CD14-positive monocyte (primary cell): ENCODE measurements at regions not wholly inside any gene's neighbourhood (a gene's known extent, or its start where the extent isn't known, plus 50 kb on each side); places are given as distances from the start of the nearest gene placed in this dataset.

Source experiments
- DNase-seq, 3 donors: peaks; one replicate each; pipeline ENCODE4 v3.0.0-alpha.2; 2011 to 2022
- H2AFZ ChIP-seq: 2 replicates; pipeline ENCODE4 v1.6.0; 2012; ENCODE audit warnings: mild to moderate bottlenecking, low read depth, low read length, inconsistent platforms; ENCODE audit not compliant: insufficient read depth, poor library complexity, severe bottlenecking
- H3K27ac ChIP-seq, 2 donors: 1 replicate in 1 of 2; 2 replicates in 1 of 2; pipeline ENCODE4 v1.5.1; 2012 to 2013; ENCODE audit warnings: low read length in 2 of 2, control low read depth in 1 of 2, inconsistent platforms in 1 of 2, low read depth in 1 of 2, mild to moderate bottlenecking in 1 of 2
- H3K27me3 ChIP-seq, 2 donors: one replicate each; pipeline versions ENCODE4 v1.6.0 to v1.6.1; 2011 to 2013; ENCODE audit warnings: low read length in 2 of 2; ENCODE audit not compliant: control insufficient read depth in 2 of 2, insufficient read depth in 2 of 2
- H3K36me3 ChIP-seq, 2 donors: replicated peaks in 1 of 2; 1 replicate in 1 of 2; 2 replicates in 1 of 2; pipeline versions ENCODE4 v1.5.1 to v1.6.1; 2012 to 2013; ENCODE audit warnings: low read length in 2 of 2, control low read depth in 1 of 2, inconsistent platforms in 1 of 2, mild to moderate bottlenecking in 1 of 2; ENCODE audit not compliant: insufficient read depth in 2 of 2, control insufficient read depth in 1 of 2
- H3K4me1 ChIP-seq, 2 donors: 1 replicate in 1 of 2; 2 replicates in 1 of 2; pipeline versions ENCODE4 v1.5.1 to v1.6.1; 2012 to 2013; ENCODE audit warnings: low read length in 2 of 2, control low read depth in 1 of 2, inconsistent platforms in 1 of 2, mild to moderate bottlenecking in 1 of 2, moderate library complexity in 1 of 2; ENCODE audit not compliant: insufficient read depth in 2 of 2, control insufficient read depth in 1 of 2
- H3K4me2 ChIP-seq: replicated peaks from 2 replicates; pipeline ENCODE3; 2012; ENCODE audit warnings: low read length, moderate library complexity, mild to moderate bottlenecking; ENCODE audit not compliant: poor library complexity, severe bottlenecking; ENCODE audit errors: extremely low read depth
- H3K4me3 ChIP-seq, 3 experiments: fragments of 200-600 bp in 1 of 3; sonication (generic) in 1 of 3; replicated peaks in 1 of 3; 1 replicate in 2 of 3; 2 replicates in 1 of 3; pipeline ENCODE4 v1.5.1; 2011 to 2013; ENCODE audit warnings: low read length in 3 of 3, mild to moderate bottlenecking in 3 of 3, control low read depth in 2 of 3, low read depth in 2 of 3, inconsistent platforms in 1 of 3, moderate library complexity in 1 of 3
- H3K79me2 ChIP-seq: 2 replicates; pipeline ENCODE4 v1.6.0; 2012; ENCODE audit warnings: mild to moderate bottlenecking, control low read depth, inconsistent platforms, low read length, moderate library complexity; ENCODE audit not compliant: insufficient read depth
- H3K9ac ChIP-seq: 2 replicates; pipeline ENCODE4 v1.6.0; 2017; ENCODE audit warnings: low read length, mild to moderate bottlenecking; ENCODE audit not compliant: insufficient read depth, poor library complexity, severe bottlenecking
- H3K9me3 ChIP-seq, 2 donors: replicated peaks in 1 of 2; 1 replicate in 1 of 2; 2 replicates in 1 of 2; pipeline versions ENCODE4 v1.5.1 to v1.6.1; 2012 to 2013; ENCODE audit warnings: low read length in 2 of 2, control low read depth in 1 of 2; ENCODE audit not compliant: control insufficient read depth in 1 of 2, insufficient read depth in 1 of 2
- H4K20me1 ChIP-seq: 2 replicates; pipeline ENCODE4 v1.6.0; 2012; ENCODE audit warnings: mild to moderate bottlenecking, low read length, control low read depth, moderate library complexity; ENCODE audit not compliant: insufficient read depth
- H3K27ac Mint-ChIP-seq, 7 donors: one replicate each; pipeline ENCODE4 v1.8.0; 2020; ENCODE audit warnings: mild to moderate bottlenecking in 7 of 7, mixed read lengths in 7 of 7, moderate library complexity in 6 of 7, inconsistent platforms in 2 of 7
- H3K27me3 Mint-ChIP-seq, 3 donors: one replicate each; pipeline ENCODE4 v1.8.0; 2021 to 2022; ENCODE audit warnings: low read depth in 3 of 3, mild to moderate bottlenecking in 3 of 3, mixed read lengths in 3 of 3, moderate library complexity in 3 of 3, inconsistent platforms in 1 of 3
- H3K36me3 Mint-ChIP-seq, 2 donors: one replicate each; pipeline ENCODE4 v1.8.0; 2020; ENCODE audit warnings: mixed read lengths in 2 of 2, inconsistent platforms in 1 of 2, mild to moderate bottlenecking in 1 of 2
- H3K4me1 Mint-ChIP-seq: one replicate; pipeline ENCODE4 v1.8.0; 2020; ENCODE audit warnings: mild to moderate bottlenecking, mixed read lengths
- H3K4me3 Mint-ChIP-seq, 2 donors: one replicate each; pipeline ENCODE4 v1.8.0; 2020; ENCODE audit warnings: mild to moderate bottlenecking in 2 of 2, mixed read lengths in 2 of 2, moderate library complexity in 1 of 2
- H3K9me3 Mint-ChIP-seq, 7 donors: one replicate each; pipeline ENCODE4 v1.8.0; 2020 to 2022; ENCODE audit warnings: mixed read lengths in 7 of 7, mild to moderate bottlenecking in 6 of 7, moderate library complexity in 6 of 7, inconsistent platforms in 2 of 7
- CTCF ChIP-seq: fragments of 200-600 bp; IDR thresholded peaks from one replicate; pipeline ENCODE4 v1.8.0; 2022; ENCODE audit warnings: antibody characterized with exemption, mild to moderate bottlenecking
- WGBS: methylation state at CpG from one replicate; pipeline ENCODE4 v1.1.5; 2013; ENCODE audit warnings: missing lambda C conversion rate; ENCODE audit not compliant: insufficient coverage; 5-methylcytosine and 5-hydroxymethylcytosine counted together
- intact Hi-C, 2 donors: fragments of 100-400 bp; cut with micrococcal nuclease; formaldehyde crosslinking; loops; one replicate each; pipeline versions ENCODE4 v1.15.0 to v1.15.1; 2023

GRCh38 chrX:39773150-39773549, 324.6 kb downstream of the BCOR start:
- Histone ChIP-seq H2AFZ (no peak overlapping the region), H3K79me2 (no peaks in the 10 kb centered on the region), H3K36me3 (no peaks in the 10 kb centered on the region), H3K4me2 (peak overlapping the region; percentile 39), H4K20me1 (no peaks in the 10 kb centered on the region), H3K4me3 (peak overlapping the region in 1 of 3 experiments; percentile 43), H3K9ac (no peak overlapping the region), H3K27me3 (peaks cover 0 to 2% of the 10 kb centered on the region in 2 donors), H3K4me1 (peaks cover 66 to 68% of the 10 kb centered on the region in 2 donors), H3K9me3 (no peaks in the 10 kb centered on the region), H3K27ac (peak overlapping the region in 1 of 2 donors; percentile 83)
- TF ChIP-seq CTCF = no peak
- peak overlapping the region; percentile 55 to 92 (median 85) for H3K27ac Mint-ChIP-seq
- H3K9me3 Mint-ChIP-seq = peaks cover 0 to 14% (median 4%) of the 10 kb centered on the region in 7 donors
- peaks cover 63% of the 10 kb centered on the region for H3K4me1 Mint-ChIP-seq
- intact Hi-C loops = no loop called here
- no CpG with 5 or more reads among the region's 3 CpGs for WGBS
- no peaks in the 10 kb centered on the region for H3K36me3 Mint-ChIP-seq
- no peak for DNase-seq
- H3K4me3 Mint-ChIP-seq = no peak overlapping the region
- peaks cover 0 to 20% (median 1%) of the 10 kb centered on the region in 3 donors for H3K27me3 Mint-ChIP-seq

- H2AFZ ChIP-seq = no peak overlapping the region
- H3K9me3 Mint-ChIP-seq = peaks cover 0 to 20% (median 4%) of the 10 kb centered on the region in 7 donors
- no peaks in the 10 kb centered on the region for H3K36me3 ChIP-seq
- no peak for TF ChIP-seq CTCF
- H3K4me3 Mint-ChIP-seq = peak overlapping the region in 1 of 2 donors; percentile 35
- no peaks in the 10 kb centered on the region for H3K9me3 ChIP-seq
- H3K4me1 Mint-ChIP-seq = peaks cover 71% of the 10 kb centered on the region
- peak overlapping the region; percentile 2 for H3K4me2 ChIP-seq
- H3K36me3 Mint-ChIP-seq = no peaks in the 10 kb centered on the region
- peak overlapping the region in 1 of 2 donors; percentile 1 for H3K27ac ChIP-seq
- peaks cover 0 to 20% (median 1%) of the 10 kb centered on the region in 3 donors for H3K27me3 Mint-ChIP-seq
- no peak overlapping the region for H3K9ac ChIP-seq
- H4K20me1 ChIP-seq = no peaks in the 10 kb centered on the region
- H3K27me3 ChIP-seq = peaks cover 0 to 2% of the 10 kb centered on the region in 2 donors
- peak in 2 of 3 donors; percentile 22 to 24 for DNase-seq
- no peaks in the 10 kb centered on the region for H3K79me2 ChIP-seq
- peak overlapping the region in 5 of 7 donors; percentile 9 to 73 (median 22) for H3K27ac Mint-ChIP-seq
- H3K4me1 ChIP-seq = peaks cover 75 to 78% of the 10 kb centered on the region in 2 donors
- WGBS = 90% methylated on average over 7 of the region's 19 CpGs
- no peak overlapping the region for H3K4me3 ChIP-seq
- intact Hi-C loops = no loop called here
These were observed 323.6 kb downstream of the BCOR start for GRCh38 chrX:39773923-39774773.
